Transverse colon (tissue), 4 donors: ENCODE measurements at regions not wholly inside any gene's neighbourhood (a gene's known extent, or its start where the extent isn't known, plus 50 kb on each side); places are given as distances from the start of the nearest gene placed in this dataset.
"Not testable (repeated sequence)": the region's sequence is repeated elsewhere in the genome, so short reads cannot be mapped to it uniquely, and the experiment has no call there.

Source experiments
- DNase-seq: peaks from one replicate; pipeline ENCODE4 v3.0.0-alpha.2; 2019
- H3K27ac ChIP-seq, 4 donors: fragments of 200-600 bp; sonication (generic); 2 replicates each; pipeline ENCODE4 v1.5.1; 2016 to 2018; ENCODE audit warnings: inconsistent platforms in 4 of 4
- H3K27me3 ChIP-seq: fragments of 200-600 bp; sonication (generic); 2 replicates; pipeline ENCODE4 v1.5.1; 2017; ENCODE audit warnings: inconsistent platforms
- H3K36me3 ChIP-seq, 4 donors: fragments of 200-600 bp; sonication (generic); 2 replicates each; pipeline ENCODE4 v1.5.1; 2017 to 2019; ENCODE audit warnings: inconsistent platforms in 4 of 4
- H3K4me1 ChIP-seq, 4 donors: fragments of 200-600 bp; sonication (generic); 2 replicates each; pipeline ENCODE4 v1.5.1; 2017 to 2020; ENCODE audit warnings: inconsistent platforms in 4 of 4
- H3K4me3 ChIP-seq, 4 donors: fragments of 200-600 bp; sonication (generic); 1 replicate in 1 of 4; 2 replicates in 3 of 4; pipeline versions ENCODE4 v1.5.1 to v1.6.1; 2017 to 2019; ENCODE audit warnings: inconsistent platforms in 4 of 4
- H3K9me3 ChIP-seq, 2 donors: fragments of 200-600 bp; sonication (generic); 2 replicates each; pipeline ENCODE4 v1.5.1; 2017 to 2019; ENCODE audit warnings: inconsistent platforms in 2 of 2
- CTCF ChIP-seq, 5 experiments: fragments of 200-600 bp in 3 of 5; fragments of 450-650 bp in 2 of 5; sonication (generic) in 3 of 5; IDR thresholded peaks; 1 replicate in 2 of 5; 2 replicates in 3 of 5; pipeline ENCODE4 v1.5.1; 2016 to 2017; ENCODE audit warnings: antibody characterized with exemption in 5 of 5, inconsistent platforms in 3 of 5, mild to moderate bottlenecking in 2 of 5, moderate library complexity in 1 of 5
- EP300 ChIP-seq: sonication (generic); formaldehyde crosslinking; IDR thresholded peaks from one replicate; pipeline ENCODE4 v1.6.1; 2017; ENCODE audit warnings: antibody characterized with exemption, low read depth
- POLR2A ChIP-seq: fragments of 450-650 bp; IDR thresholded peaks from one replicate; pipeline ENCODE4 v1.6.1; 2016; ENCODE audit warnings: antibody characterized with exemption, mild to moderate bottlenecking, moderate library complexity
- POLR2AphosphoS5 ChIP-seq, 3 donors: sonication (generic); formaldehyde crosslinking; IDR thresholded peaks; one replicate each; pipeline ENCODE4 v1.6.1; 2016; ENCODE audit warnings: antibody characterized with exemption in 3 of 3
- WGBS, 2 donors: methylation state at CpG; one replicate each; pipeline ENCODE4 v1.1.5; 2018; ENCODE audit warnings: low coverage in 1 of 2; 5-methylcytosine and 5-hydroxymethylcytosine counted together
- in situ Hi-C, 4 donors: fragments of 200-750 bp; cut with MboI; loops; one replicate each; pipeline versions ENCODE4 v1.15.0 to v1.15.1; 2017; ENCODE audit warnings: low sequenced_read_pairs in 3 of 4, low pct_ligation_motif_present in 1 of 4, low pct_unique_long_range_greater_than_20kb in 1 of 4
- intact Hi-C: fragments of 100-400 bp; cut with DNase I; formaldehyde crosslinking; loops from one replicate; pipeline ENCODE4 v1.15.1; 2023; ENCODE audit warnings: low total_unique reads

GRCh38 chr4:31461421-31461820 is 741.3 kb downstream of the PCDH7 start:
- H3K27me3 ChIP-seq = no peaks in the 10 kb centered on the region
- no peak overlapping the region for H3K4me3 ChIP-seq
- intact Hi-C loops = no loop called here
- H3K27ac ChIP-seq = no peak overlapping the region
- 68 to 100% methylated on average over 2 to 5 of the region's 5 CpGs for WGBS, 2 donors
- no peaks in the 10 kb centered on the region for H3K36me3 ChIP-seq
- no peaks in the 10 kb centered on the region for H3K4me1 ChIP-seq
- DNase-seq = no peak
- in situ Hi-C loops = no loop called here
- H3K9me3 ChIP-seq = no peaks in the 10 kb centered on the region
- no peak for TF ChIP-seq CTCF (IDR thresholded peaks at IDR 0.05)
- TF ChIP-seq POLR2A = no peak
- no peak for TF ChIP-seq EP300
- no peak for TF ChIP-seq POLR2AphosphoS5 (IDR thresholded peaks at IDR 0.05)

- intact Hi-C loops = no loop called here
- Histone ChIP-seq H3K4me1 (no peaks in the 10 kb centered on the region), H3K36me3 (no peaks in the 10 kb centered on the region), H3K9me3 (no peaks in the 10 kb centered on the region), H3K27ac (no peak overlapping the region), H3K4me3 (no peak overlapping the region), H3K27me3 (no peaks in the 10 kb centered on the region)
- in situ Hi-C loops = no loop called here
- 64 to 71% methylated on average over 3 of the region's 3 CpGs for WGBS, 2 donors
- TF ChIP-seq CTCF (IDR thresholded peaks at IDR 0.05) (no peak), POLR2A (no peak), POLR2AphosphoS5 (IDR thresholded peaks at IDR 0.05) (no peak), EP300 (no peak)
- DNase-seq = no peak
Observed at GRCh38 chr4:31467781-31468180, 747.6 kb downstream of the PCDH7 start.

GRCh38 chr4:31474221-31474620 is 754.1 kb downstream of the PCDH7 start:
- Histone ChIP-seq H3K27ac (no peak overlapping the region), H3K4me1 (no peaks in the 10 kb centered on the region), H3K9me3 (no peaks in the 10 kb centered on the region), H3K4me3 (no peak overlapping the region), H3K27me3 (no peaks in the 10 kb centered on the region), H3K36me3 (no peaks in the 10 kb centered on the region)
- in situ Hi-C loops = no loop called here
- 40 to 48% methylated on average over 1 of the region's 1 CpG for WGBS, 2 donors
- no peak for DNase-seq
- no peak for TF ChIP-seq POLR2A
- TF ChIP-seq CTCF (IDR thresholded peaks at IDR 0.05) = no peak
- no peak for TF ChIP-seq POLR2AphosphoS5 (IDR thresholded peaks at IDR 0.05)
- no peak for TF ChIP-seq EP300
- intact Hi-C loops = no loop called here

GRCh38 chr4:31482691-31483090 is 762.5 kb downstream of the PCDH7 start:
- no peaks in the 10 kb centered on the region for H3K4me1 ChIP-seq
- H3K9me3 ChIP-seq = no peaks in the 10 kb centered on the region
- in situ Hi-C loops (no loop called here), intact Hi-C loops (no loop called here)
- DNase-seq = no peak
- H3K27me3 ChIP-seq = no peaks in the 10 kb centered on the region
- no peak for TF ChIP-seq EP300
- TF ChIP-seq CTCF (IDR thresholded peaks at IDR 0.05) = no peak
- no peak for TF ChIP-seq POLR2A
- no peak for TF ChIP-seq POLR2AphosphoS5 (IDR thresholded peaks at IDR 0.05)
- H3K27ac ChIP-seq = no peak overlapping the region
- 73 to 89% methylated on average over 1 of the region's 1 CpG for WGBS, 2 donors
- H3K36me3 ChIP-seq = no peaks in the 10 kb centered on the region
- H3K4me3 ChIP-seq = no peak overlapping the region

GRCh38 chr4:31499216-31499615 is 779.0 kb downstream of the PCDH7 start:
- H3K27ac ChIP-seq, H3K4me1 ChIP-seq, DNase-seq, H3K4me3 ChIP-seq, intact Hi-C loops, H3K27me3 ChIP-seq, H3K9me3 ChIP-seq, H3K36me3 ChIP-seq, in situ Hi-C loops: not testable (repeated sequence)
- 56 to 70% methylated on average over 3 of the region's 3 CpGs for WGBS, 2 donors
